NCI-H1417 (cell line): ENCODE measurements at regions not wholly inside any gene's neighbourhood (a gene's known extent, or its start where the extent isn't known, plus 50 kb on each side); places are given as distances from the start of the nearest gene placed in this dataset.
"Not testable (repeated sequence)": the region's sequence is repeated elsewhere in the genome, so short reads cannot be mapped to it uniquely, and the experiment has no call there.

ENCODE experiments used
- DNase-seq, 3 experiments: peaks; one replicate each; lab custom pipeline; 2025; lab: John Stamatoyannopoulos, UW

- DNase-seq: no peak
Observed at GRCh38 chr16:52731219-52731875, 184.4 kb upstream of the TOX3 start.

GRCh38 chr16:52729731-52730130 lies 182.8 kb upstream of the TOX3 start:
- no peak for DNase-seq

- peak in 2 of 3 experiments; percentile 45 to 91 for DNase-seq
Observed at GRCh38 chr16:52727849-52728248, 180.9 kb upstream of the TOX3 start.

GRCh38 chr16:52727441-52727840 lies 180.5 kb upstream of the TOX3 start:
- peak in 2 of 3 experiments; percentile 45 to 91 for DNase-seq

GRCh38 chr16:52725461-52725860 lies 178.5 kb upstream of the TOX3 start:
- DNase-seq: no peak

- DNase-seq: no peak
Observed at GRCh38 chr16:52725043-52725442, 178.1 kb upstream of the TOX3 start.

- DNase-seq: peak in 1 of 3 experiments; percentile 20
Observed at GRCh38 chr16:52721331-52721730, 174.4 kb upstream of the TOX3 start.

GRCh38 chr16:52718046-52718445 lies 171.1 kb upstream of the TOX3 start:
- DNase-seq: no peak

GRCh38 chr16:52713740-52714139 lies 166.8 kb upstream of the TOX3 start:
- no peak for DNase-seq

- no peak for DNase-seq
Observed at GRCh38 chr16:52709306-52709705, 162.4 kb upstream of the TOX3 start.

GRCh38 chr16:52708476-52708875 lies 161.5 kb upstream of the TOX3 start:
- DNase-seq: no peak

- peak in 1 of 3 experiments; percentile 42 for DNase-seq
Observed at GRCh38 chr16:52707676-52708337, 160.9 kb upstream of the TOX3 start.

- DNase-seq: no peak
Observed at GRCh38 chr16:52705122-52705521, 158.2 kb upstream of the TOX3 start.

- no peak for DNase-seq
Observed at GRCh38 chr16:52697971-52698370, 151.0 kb upstream of the TOX3 start.

GRCh38 chr16:52696126-52696525 lies 149.2 kb upstream of the TOX3 start:
- no peak for DNase-seq

- DNase-seq: no peak
Observed at GRCh38 chr16:52690468-52690867, 143.5 kb upstream of the TOX3 start.

- peak in 1 of 3 experiments; percentile 62 for DNase-seq
Observed at GRCh38 chr16:52680993-52681392, 134.1 kb upstream of the TOX3 start.

- no peak for DNase-seq
Observed at GRCh38 chr16:52677501-52677900, 130.6 kb upstream of the TOX3 start.

GRCh38 chr16:52676959-52677358 lies 130.0 kb upstream of the TOX3 start:
- DNase-seq: no peak

- DNase-seq: no peak
Observed at GRCh38 chr16:52671590-52671989, 124.6 kb upstream of the TOX3 start.

- DNase-seq: no peak
Observed at GRCh38 chr16:52657924-52658323, 111.0 kb upstream of the TOX3 start.

- DNase-seq: not testable (repeated sequence)
Observed at GRCh38 chr16:52655916-52656315, 109.0 kb upstream of the TOX3 start.

GRCh38 chr16:52655156-52655555 lies 108.2 kb upstream of the TOX3 start:
- DNase-seq: not testable (repeated sequence)

- peak in 2 of 3 experiments; percentile 16 to 76 for DNase-seq
Observed at GRCh38 chr16:52652033-52652432, 105.1 kb upstream of the TOX3 start.
